ENCODE measurements at regions not wholly inside any gene's neighbourhood (a gene's known extent, or its start where the extent isn't known, plus 50 kb on each side); places are given as distances from the start of the nearest gene placed in this dataset.

GRCh38 chr21:35468991-35469390, 419.9 kb upstream of the RUNX1 start:
- TF ChIP-seq CTCF (conservative IDR thresholded peaks at IDR 0.05; ENCODE audit: low read length) = no peak
- TF ChIP-seq EZH2phosphoT487 (IDR thresholded peaks at IDR 0.05; ENCODE audit: borderline replicate concordance, low read depth, low read length) = no peak

Data from OCI-LY7 (cell line).